ENCODE measurements at regions not wholly inside any gene's neighbourhood (a gene's known extent, or its start where the extent isn't known, plus 50 kb on each side); places are given as distances from the start of the nearest gene placed in this dataset.
"Not testable (repeated sequence)": the region's sequence is repeated elsewhere in the genome, so short reads cannot be mapped to it uniquely, and the experiment has no call there.

GRCh38 chr1:187721216-187721615, 892.5 kb downstream of the PLA2G4A start:
- no peak for DNase-seq (ENCODE audit: low spot score)

- no peak for DNase-seq (ENCODE audit: low spot score)
Measured at GRCh38 chr1:187725216-187725615, 896.5 kb downstream of the PLA2G4A start.

DNA sequence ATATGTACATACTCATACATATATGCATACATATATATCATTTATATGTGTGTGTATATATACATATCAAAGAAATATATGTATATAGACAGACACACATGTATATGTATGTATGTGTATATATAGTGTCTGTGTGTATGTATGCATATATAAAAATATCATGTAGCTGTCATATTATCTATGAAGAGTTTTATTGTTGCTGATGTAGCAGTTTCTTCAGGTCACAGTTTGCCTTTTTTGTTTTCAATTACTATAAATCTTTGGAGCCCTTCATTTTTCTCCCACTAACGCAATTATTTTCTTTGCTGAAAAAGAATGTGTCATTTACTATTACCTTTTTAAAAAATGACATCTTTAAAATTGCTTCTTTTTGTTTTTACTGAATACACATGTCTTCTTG, 904.5 kb downstream of the PLA2G4A start:
- no peak for DNase-seq (ENCODE audit: low spot score)

- no peak for DNase-seq (ENCODE audit: low spot score)
Measured at GRCh38 chr1:187734427-187734826, 905.7 kb downstream of the PLA2G4A start.

- no peak for DNase-seq (ENCODE audit: low spot score)
Measured at GRCh38 chr1:187744665-187745064, 915.9 kb downstream of the PLA2G4A start.

GRCh38 chr1:187755536-187755935, 926.8 kb downstream of the PLA2G4A start:
- no peak for DNase-seq (ENCODE audit: low spot score)

DNA sequence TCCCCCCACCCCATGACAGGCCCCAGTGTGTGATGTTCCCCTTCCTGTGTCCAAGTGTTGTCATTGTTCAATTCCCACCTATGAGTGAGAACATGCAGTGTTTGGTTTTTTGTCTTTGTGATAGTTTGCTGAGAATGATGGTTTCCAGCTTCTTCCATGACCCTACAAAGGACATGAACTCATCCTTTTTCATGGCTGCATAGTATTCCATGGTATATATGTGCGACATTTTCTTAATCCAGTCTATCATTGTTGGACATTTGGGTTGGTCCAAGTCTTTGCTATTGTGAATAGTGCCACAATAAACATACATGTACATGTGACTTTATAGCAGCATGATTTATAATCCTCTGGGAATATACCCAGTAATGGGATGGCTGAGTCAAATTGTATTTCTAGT, 927.9 kb downstream of the PLA2G4A start:
- not testable (repeated sequence) for DNase-seq (ENCODE audit: low spot score)

- DNase-seq (ENCODE audit: low spot score), result no peak
Measured at GRCh38 chr1:187759825-187760333, 931.1 kb downstream of the PLA2G4A start.

DNA sequence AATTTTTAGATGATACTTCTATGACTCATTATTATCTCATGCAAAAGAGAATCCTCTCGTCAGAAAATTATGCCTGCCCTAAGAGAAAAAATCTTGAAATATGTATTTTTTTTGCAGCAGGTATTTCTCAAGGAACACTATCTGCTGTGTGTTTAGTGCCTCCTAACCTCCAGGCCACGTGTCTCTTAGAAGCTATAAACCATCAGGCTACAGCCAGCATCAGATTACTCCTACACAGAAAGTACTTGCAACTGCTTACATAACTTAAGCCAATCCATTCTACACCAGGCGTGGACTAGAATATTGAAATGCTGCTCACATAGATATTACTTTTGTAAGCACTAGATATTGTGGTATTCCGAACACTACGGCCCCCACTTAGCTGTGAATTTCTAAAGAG, 933.4 kb downstream of the PLA2G4A start:
- DNase-seq (ENCODE audit: low spot score), result no peak

GRCh38 chr1:187763465-187763864, 934.7 kb downstream of the PLA2G4A start:
- no peak for DNase-seq (ENCODE audit: low spot score)

- no peak for DNase-seq (ENCODE audit: low spot score)
Measured at GRCh38 chr1:187763976-187764375, 935.2 kb downstream of the PLA2G4A start.

DNA sequence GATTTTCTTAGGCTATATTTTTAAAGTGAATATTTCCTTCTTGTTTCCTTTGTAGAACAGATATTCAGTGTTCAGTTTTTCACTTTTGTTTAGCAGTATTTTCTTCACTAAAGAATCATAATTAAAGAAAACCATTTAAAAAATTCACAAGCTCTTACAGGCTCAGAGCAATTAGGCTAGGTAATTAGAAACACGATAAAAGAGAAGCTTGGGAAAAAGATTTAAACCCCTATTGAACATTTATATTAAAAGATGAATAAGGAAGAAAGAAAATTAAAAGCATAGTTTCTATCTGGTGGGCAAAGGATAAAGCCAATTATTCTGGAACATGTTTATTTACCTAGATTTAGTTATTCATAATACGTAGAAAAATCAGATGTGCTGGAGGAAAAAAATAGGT, 942.6 kb downstream of the PLA2G4A start:
- DNase-seq (ENCODE audit: low spot score), result no peak

DNA sequence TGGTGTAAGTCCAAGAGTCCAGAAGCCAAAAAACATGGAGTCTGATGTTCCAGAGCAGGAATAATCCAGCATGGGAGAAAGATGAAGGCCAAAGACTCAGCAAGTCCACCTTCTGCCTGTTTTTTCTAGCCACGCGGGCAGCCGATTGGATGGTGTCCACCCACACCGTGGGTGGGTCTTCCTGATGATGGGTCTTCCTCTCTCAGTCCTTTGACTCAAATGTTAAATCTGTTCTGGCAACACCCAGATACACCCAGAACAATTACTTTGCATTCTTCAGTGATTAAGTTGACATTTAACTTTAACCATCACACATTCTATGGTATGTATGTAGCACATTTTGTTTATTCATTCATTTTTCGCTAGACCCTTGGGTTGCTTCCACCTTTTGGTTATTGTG, 944.4 kb downstream of the PLA2G4A start:
- no peak for DNase-seq (ENCODE audit: low spot score)

- DNase-seq (ENCODE audit: low spot score), result no peak
Measured at GRCh38 chr1:187787736-187788135, 959.0 kb downstream of the PLA2G4A start.

DNA sequence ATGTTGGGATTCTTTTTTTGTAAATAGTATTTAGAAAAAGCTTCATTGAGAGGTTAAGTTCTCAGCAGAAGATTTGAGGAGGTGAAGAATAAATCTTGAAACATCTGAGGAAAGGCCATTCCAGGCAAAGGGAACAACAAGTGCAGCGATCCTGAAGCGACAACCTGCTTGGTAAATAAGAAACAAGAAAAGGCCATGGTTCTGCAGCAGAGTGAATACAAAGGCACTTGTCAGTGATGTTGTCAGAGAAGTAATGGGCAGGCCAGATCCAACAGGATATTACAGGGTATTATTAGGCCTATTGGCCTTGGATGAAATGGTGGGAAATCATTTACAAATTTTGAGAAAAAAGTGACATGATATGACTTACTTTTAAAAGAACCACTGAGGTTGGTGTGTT, 960.0 kb downstream of the PLA2G4A start:
- no peak for DNase-seq (ENCODE audit: low spot score)

DNA sequence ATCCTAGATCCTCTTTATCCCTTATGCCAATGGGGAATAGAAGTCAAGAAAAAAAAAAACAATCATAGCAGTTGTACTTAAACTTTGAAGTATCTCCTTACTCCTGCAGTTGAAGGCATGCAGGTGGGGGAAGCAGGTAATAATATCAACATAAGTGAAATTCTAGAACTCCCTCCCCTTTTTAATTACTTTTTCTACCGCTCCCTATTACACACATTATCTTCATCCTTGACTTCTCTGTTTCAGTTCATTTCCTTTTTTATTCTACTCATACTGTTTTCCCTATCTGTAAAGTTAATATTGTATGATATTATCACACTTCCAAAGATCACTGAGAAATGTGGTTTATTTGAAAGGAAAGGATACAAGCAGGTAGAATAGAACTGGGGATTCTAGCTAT, 962.0 kb downstream of the PLA2G4A start:
- DNase-seq (ENCODE audit: low spot score), result no peak

- DNase-seq (ENCODE audit: low spot score), result no peak
Measured at GRCh38 chr1:187794561-187794960, 965.8 kb downstream of the PLA2G4A start.

DNA sequence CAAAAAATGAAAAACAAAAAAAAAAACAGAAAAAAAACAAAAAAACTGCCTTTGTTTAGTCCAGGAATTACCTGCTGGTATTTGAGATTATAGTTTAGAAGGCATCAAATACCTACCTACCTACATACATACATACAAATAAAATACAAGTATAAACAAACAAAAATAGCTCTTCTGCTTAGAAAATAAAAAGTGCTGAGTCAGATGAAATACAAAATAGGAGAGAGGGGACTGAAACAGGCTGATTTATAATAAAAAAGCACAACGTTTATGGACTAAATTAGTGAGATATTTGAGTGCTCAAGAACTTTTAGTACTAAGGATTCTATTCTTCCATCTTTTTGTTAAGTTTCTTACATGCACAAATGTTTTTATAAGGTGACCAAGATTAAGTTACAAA, 980.8 kb downstream of the PLA2G4A start:
- DNase-seq (ENCODE audit: low spot score), result no peak

GRCh38 chr1:187816646-187817045, 987.9 kb downstream of the PLA2G4A start:
- DNase-seq (ENCODE audit: low spot score), result no peak

GRCh38 chr1:187817782-187818181, 989.0 kb downstream of the PLA2G4A start:
- no peak for DNase-seq (ENCODE audit: low spot score)

GRCh38 chr1:187819086-187819485, 990.3 kb downstream of the PLA2G4A start:
- DNase-seq (ENCODE audit: low spot score), result no peak

- no peak for DNase-seq (ENCODE audit: low spot score)
Measured at GRCh38 chr1:187836557-187836956, 1007.8 kb downstream of the PLA2G4A start.

DNA sequence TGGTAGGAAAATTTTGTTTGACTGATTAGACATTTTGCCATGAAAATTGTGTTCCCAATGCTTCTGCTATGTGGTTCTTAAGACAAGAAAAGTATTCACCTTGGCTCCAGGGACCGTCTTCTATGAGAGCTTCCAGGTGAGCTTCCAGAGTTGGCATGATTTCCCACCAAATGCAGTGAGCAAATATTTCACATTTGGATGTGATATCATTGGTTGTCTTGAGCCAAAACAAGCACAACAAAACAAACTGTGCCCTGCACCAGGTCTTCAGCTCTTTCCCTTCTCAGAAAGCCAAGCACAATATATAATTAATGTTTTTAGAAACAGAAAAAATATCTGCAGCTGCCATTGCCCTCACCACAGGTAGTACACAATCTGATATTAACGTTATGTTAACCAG, 1009.0 kb downstream of the PLA2G4A start:
- no peak for DNase-seq (ENCODE audit: low spot score)

DNA sequence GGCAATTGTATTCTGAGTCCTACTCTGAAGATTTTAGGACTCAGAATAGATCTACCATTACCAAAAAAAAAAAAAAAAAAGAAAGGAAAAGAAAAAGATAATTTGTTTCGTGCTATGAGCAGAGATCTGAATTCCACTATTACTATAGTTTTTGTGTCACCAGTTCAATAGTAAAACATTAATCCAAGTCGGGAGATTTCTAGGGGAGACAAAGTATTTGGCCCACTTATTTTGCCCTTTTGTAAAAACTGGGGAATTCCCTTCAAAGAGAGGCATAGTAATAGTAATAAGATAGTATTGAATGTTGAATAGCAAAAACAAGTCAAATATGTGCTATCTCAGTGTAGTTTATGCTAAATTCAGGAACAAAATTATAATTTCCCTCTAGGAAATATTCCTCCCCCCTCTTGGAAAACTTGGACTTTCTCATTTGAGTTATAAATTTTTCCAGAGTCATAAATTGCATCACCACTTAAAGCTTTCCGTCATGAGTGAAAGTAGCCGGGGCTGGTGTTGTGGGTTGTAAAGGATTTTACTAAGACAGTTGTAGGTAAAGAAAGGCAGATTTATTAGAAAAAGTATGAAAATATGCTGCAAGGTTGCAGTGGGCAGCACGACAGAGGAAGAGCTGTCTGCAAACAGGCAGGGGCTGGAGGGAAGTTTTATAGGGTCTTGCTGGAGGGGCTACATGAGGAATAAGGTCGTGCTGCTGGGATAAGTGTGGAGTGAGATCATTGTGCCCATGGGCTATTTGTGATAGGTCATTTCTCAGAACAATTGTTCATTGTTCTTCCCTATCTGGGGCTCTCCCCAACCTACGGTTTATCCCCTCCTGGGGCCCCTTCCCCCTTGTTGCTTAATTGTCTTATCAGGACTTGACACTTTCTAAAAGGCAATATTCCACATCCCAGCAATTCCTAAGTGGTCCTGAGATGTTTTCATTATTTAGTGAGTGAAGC, 1009.9 kb downstream of the PLA2G4A start:
- DNase-seq (ENCODE audit: low spot score), result no peak
